ENCODE measurements at regions not wholly inside any gene's neighbourhood (a gene's known extent, or its start where the extent isn't known, plus 50 kb on each side); places are given as distances from the start of the nearest gene placed in this dataset.

- no peaks in the 10 kb centered on the region; the same call in 1 of the 2 replicates for H3K27me3 Mint-ChIP-seq (ENCODE audit: insufficient read depth)
- DNase-seq, result no peak
- H3K4me1 Mint-ChIP-seq (ENCODE audit: low read depth), result peaks cover 45% of the 10 kb centered on the region
- H3K4me3 Mint-ChIP-seq, result no peak overlapping the region
- 0 out of 2 replicates have a peak, but pooled peaks cover 5% of the 10 kb centered on the region for H3K9me3 Mint-ChIP-seq
- H3K36me3 Mint-ChIP-seq (ENCODE audit: low read depth), result peaks cover 4% of the 10 kb centered on the region
- TF ChIP-seq CTCF (IDR thresholded peaks at IDR 0.05), result no peak
- no peak overlapping the region for H3K27ac Mint-ChIP-seq
These were observed 141.1 kb downstream of the SOCS6 start for GRCh38 chr18:70429847-70430500.

- peaks cover 4% of the 10 kb centered on the region for H3K36me3 Mint-ChIP-seq (ENCODE audit: low read depth)
- DNase-seq, result no peak
- peaks cover 55% of the 10 kb centered on the region for H3K4me1 Mint-ChIP-seq (ENCODE audit: low read depth)
- TF ChIP-seq CTCF (IDR thresholded peaks at IDR 0.05), result no peak
- 0 out of 2 replicates have a peak, but pooled peaks cover 5% of the 10 kb centered on the region for H3K9me3 Mint-ChIP-seq
- no peak overlapping the region for H3K4me3 Mint-ChIP-seq
- no peak overlapping the region for H3K27ac Mint-ChIP-seq
- no peaks in the 10 kb centered on the region; the same call in 1 of the 2 replicates for H3K27me3 Mint-ChIP-seq (ENCODE audit: insufficient read depth)
These were observed 139.6 kb downstream of the SOCS6 start for GRCh38 chr18:70428439-70428838.

GRCh38 chr18:70426818-70427217 is 138.0 kb downstream of the SOCS6 start:
- no peak for TF ChIP-seq CTCF (IDR thresholded peaks at IDR 0.05)
- Mint-ChIP-seq H3K27ac (no peak overlapping the region), H3K4me3 (no peak overlapping the region), H3K27me3 (ENCODE audit: insufficient read depth) (no peaks in the 10 kb centered on the region; the same call in none of the 2 replicates), H3K4me1 (ENCODE audit: low read depth) (peaks cover 60% of the 10 kb centered on the region), H3K36me3 (ENCODE audit: low read depth) (peaks cover 4% of the 10 kb centered on the region), H3K9me3 (0 out of 2 replicates have a peak, but pooled peaks cover 5% of the 10 kb centered on the region)
- DNase-seq, result no peak

- no peak for TF ChIP-seq CTCF (IDR thresholded peaks at IDR 0.05)
- H3K4me3 Mint-ChIP-seq, result no peak overlapping the region
- peaks cover 4% of the 10 kb centered on the region for H3K36me3 Mint-ChIP-seq (ENCODE audit: low read depth)
- H3K27me3 Mint-ChIP-seq (ENCODE audit: insufficient read depth), result no peaks in the 10 kb centered on the region; the same call in none of the 2 replicates
- no peak for DNase-seq
- H3K4me1 Mint-ChIP-seq (ENCODE audit: low read depth), result peaks cover 66% of the 10 kb centered on the region
- no peak overlapping the region for H3K27ac Mint-ChIP-seq
- 0 out of 2 replicates have a peak, but pooled peaks cover 5% of the 10 kb centered on the region for H3K9me3 Mint-ChIP-seq
These were observed 136.4 kb downstream of the SOCS6 start for GRCh38 chr18:70425236-70425635.

GRCh38 chr18:70423988-70424387 is 135.1 kb downstream of the SOCS6 start:
- Mint-ChIP-seq H3K4me1 (ENCODE audit: low read depth) (peaks cover 74% of the 10 kb centered on the region), H3K27ac (no peak overlapping the region; the same call in 1 of the 2 replicates), H3K27me3 (ENCODE audit: insufficient read depth) (no peaks in the 10 kb centered on the region; the same call in 1 of the 2 replicates), H3K36me3 (ENCODE audit: low read depth) (no peaks in the 10 kb centered on the region), H3K4me3 (no peak overlapping the region), H3K9me3 (0 out of 2 replicates have a peak, but pooled peaks cover 5% of the 10 kb centered on the region)
- DNase-seq, result no peak
- TF ChIP-seq CTCF (IDR thresholded peaks at IDR 0.05), result no peak
